Right lung (tissue), 2 donors: ENCODE measurements at regions not wholly inside any gene's neighbourhood (a gene's known extent, or its start where the extent isn't known, plus 50 kb on each side); places are given as distances from the start of the nearest gene placed in this dataset.
"Not testable (repeated sequence)": the region's sequence is repeated elsewhere in the genome, so short reads cannot be mapped to it uniquely, and the experiment has no call there.

ENCODE experiments used
- DNase-seq, 2 donors: peaks; one replicate each; pipeline ENCODE4 v3.0.0-alpha.2; 2013

- no peak for DNase-seq
Measured at GRCh38 chr7:54355842-54356241, 186.3 kb upstream of the VSTM2A start.

DNA sequence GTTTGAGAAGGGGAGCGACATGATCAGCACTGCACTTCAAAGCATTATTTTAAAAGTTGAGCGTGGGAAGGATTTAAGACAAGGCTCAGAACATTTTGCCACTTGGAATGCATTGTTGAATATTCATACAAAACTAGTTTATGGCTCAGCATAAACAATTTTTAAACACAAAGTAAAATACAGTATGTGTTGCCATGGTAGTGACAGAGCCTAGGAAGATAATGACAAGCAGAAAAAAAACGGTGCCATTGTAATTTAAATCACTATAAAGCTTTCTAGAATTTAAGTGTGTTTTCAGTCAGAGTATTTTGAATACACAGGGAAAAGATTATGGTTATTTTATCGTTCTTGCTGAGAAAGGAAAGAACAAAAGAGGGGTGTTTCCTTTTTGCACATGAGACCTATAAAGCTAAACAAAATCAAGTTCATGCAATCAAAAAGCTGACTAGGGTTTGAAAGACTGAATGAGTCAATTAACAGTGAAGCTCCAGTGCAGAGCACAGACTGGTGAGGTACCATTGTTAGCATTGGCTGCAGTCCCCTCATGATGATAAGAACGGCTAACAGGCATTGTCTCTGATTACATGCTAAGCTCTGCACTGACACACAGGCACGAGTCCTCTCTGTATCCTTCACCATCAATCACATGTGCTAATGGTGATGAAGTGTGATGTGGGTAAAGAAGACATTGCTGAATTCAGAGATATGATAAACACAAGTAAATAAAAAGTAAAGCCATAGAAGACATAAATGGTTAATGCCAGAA, 181.9 kb upstream of the VSTM2A start:
- no peak for DNase-seq

GRCh38 chr7:54390565-54390964, 151.6 kb upstream of the VSTM2A start:
- no peak for DNase-seq

- DNase-seq: no peak
Measured at GRCh38 chr7:54392935-54393334, 149.2 kb upstream of the VSTM2A start.

GRCh38 chr7:54394834-54395233, 147.3 kb upstream of the VSTM2A start:
- no peak for DNase-seq

DNA sequence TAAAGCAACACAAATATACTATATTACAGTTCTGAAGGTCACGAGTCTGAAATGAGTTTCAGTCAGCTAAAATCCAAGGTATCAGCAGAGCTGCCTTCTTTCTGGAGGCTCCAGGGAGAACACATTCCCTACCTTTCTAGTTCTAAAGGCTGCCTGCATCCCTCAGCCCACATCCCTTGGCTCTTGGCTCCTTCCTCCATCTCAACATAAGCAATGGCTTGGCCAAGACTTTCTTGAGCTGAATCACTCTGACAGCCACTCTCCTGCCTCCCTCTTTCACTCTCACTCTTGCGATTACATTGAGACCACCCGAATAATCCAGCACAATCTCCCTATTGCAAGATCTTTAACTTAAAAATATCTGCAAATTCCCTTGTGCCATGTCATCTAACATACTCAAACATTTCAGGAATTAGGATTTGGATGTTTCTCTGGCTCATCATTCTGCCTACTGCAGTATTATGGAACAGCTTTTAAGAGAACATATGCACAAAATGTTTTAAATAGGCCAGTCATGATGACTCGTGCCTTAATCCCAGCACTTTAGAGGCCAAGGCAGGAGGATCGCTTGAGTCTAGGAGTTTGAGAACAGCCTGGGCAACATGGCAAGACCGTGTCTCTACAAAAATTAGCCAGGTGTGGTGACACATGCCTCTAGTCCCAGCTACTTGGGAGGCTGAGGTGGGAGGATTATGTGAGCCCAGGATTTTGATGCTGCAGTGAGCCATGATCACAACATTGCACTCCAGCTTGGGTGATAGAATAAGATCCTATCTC, 144.2 kb upstream of the VSTM2A start:
- no peak for DNase-seq

DNA sequence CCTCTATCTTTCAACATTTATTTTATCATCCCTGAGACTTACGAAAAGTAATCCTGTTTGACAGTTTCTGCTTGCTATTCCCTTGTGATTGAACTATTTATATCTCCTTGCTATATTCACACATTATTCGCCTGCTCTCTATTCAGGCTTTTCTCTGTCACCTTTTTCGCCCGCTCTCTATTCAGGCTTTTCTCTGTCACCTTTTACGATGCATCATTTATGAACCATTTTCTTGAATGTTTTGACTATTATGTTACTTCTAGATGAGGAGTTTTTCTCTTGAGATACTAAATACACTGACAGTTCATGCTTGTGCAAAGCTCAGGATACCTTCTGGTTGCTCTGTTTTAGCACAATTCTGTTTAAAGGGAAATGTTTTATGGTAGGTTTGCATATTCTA, 143.3 kb upstream of the VSTM2A start:
- no peak for DNase-seq

DNA sequence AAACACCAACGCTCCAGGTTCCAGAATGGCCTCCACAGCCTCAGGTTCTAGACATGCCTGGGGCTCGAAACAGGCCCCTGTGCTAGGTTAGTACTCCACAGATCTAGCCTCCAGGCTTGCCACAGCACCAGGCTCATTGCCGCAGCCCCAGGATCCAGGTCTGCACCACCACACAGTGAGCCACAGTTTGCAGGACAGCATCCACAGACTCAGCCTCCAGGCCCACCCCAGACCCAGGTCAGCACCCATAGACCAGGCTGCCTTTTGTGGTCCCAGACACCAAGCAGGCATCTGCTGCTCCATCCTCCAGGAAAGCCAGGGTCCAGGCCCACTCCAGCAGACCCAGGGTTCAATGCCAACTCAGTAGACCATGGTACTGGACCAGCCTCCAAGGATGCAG, 132.3 kb upstream of the VSTM2A start:
- no peak for DNase-seq

GRCh38 chr7:54416678-54417077, 125.5 kb upstream of the VSTM2A start:
- DNase-seq: no peak

- no peak for DNase-seq
Measured at GRCh38 chr7:54419209-54419608, 123.0 kb upstream of the VSTM2A start.

DNA sequence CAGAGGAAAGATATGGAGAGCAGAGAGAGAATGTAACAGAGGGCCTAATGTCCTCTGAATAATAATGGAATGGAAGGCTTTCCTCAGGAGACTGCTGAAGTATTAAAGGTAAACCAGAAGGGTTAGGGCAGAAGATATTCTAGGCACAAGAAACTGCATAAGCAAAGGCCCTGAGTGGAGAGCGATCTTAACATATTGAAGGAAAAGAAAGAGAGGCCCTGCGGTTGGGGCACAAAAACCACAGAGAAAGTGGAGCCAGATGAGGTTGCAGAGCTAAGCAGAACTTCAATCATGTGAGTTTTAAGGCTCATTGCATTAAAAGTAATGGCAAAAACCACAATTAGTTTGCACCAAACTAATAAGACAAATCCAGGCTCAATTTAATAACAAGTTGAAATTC, 115.8 kb upstream of the VSTM2A start:
- no peak for DNase-seq

GRCh38 chr7:54429111-54429510, 113.1 kb upstream of the VSTM2A start:
- no peak for DNase-seq

- DNase-seq: no peak
Measured at GRCh38 chr7:54439391-54439790, 102.8 kb upstream of the VSTM2A start.

- DNase-seq: not testable (repeated sequence)
Measured at GRCh38 chr7:54444046-54444686, 98.0 kb upstream of the VSTM2A start.

GRCh38 chr7:54453168-54453567, 89.0 kb upstream of the VSTM2A start:
- DNase-seq: not testable (repeated sequence)

GRCh38 chr7:54454700-54455099, 87.5 kb upstream of the VSTM2A start:
- not testable (repeated sequence) for DNase-seq

DNA sequence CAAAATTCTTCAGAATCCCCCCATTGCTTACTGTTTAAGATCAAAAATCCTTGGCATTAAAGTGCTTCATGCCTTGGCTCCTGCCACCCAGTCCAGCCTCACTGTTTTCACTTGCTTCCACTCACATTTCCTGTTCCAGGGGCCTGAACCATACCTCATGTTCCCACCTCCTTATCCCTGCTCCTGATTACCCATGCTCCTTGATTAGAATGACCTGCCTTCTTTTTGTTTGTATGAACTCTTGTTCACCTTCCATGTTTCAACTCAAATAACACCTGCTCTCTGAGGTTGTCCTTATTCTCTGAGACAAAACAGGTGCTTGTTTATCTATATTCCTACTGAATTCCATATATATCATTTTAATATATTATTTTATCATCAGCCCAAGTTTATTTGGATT, 77.1 kb upstream of the VSTM2A start:
- no peak for DNase-seq

DNA sequence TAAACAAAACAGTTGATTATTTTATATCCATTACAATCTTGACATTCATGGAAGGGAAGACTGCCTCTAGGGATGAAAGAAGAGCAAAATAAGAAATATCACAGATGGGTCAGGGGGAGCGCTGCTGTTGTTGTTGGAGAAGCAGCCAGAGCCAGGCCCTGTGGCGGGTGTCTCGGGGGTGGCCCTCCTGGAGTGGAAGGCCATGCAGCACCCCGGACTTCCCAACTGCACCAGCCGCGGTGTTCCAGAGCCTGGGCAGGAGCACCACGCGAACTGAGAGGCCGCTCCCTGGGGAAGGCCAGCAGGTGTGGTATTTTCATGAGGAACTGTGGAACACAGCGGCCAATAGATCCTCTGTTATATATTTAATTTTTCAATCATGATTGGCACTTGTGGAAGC, 72.4 kb upstream of the VSTM2A start:
- no peak for DNase-seq

DNA sequence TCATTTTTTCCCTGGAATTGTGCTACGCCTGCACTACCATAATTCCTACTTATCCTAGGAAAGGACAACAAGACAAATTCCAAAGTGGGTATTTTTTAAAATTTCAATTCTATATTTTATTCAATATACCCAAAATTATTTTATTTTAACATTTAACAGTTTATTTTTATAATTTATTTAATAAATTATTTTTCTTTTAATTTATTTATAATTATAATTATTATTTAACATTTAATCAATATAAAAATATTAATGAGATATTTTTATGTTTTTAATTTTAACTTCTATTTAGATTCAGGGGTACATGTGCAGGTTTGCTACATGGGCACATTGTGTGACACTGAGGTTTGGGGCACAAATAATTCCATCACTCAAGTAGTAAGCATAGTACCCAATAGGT, 65.6 kb upstream of the VSTM2A start:
- no peak for DNase-seq

- no peak for DNase-seq
Measured at GRCh38 chr7:54477083-54477482, 65.1 kb upstream of the VSTM2A start.

DNA sequence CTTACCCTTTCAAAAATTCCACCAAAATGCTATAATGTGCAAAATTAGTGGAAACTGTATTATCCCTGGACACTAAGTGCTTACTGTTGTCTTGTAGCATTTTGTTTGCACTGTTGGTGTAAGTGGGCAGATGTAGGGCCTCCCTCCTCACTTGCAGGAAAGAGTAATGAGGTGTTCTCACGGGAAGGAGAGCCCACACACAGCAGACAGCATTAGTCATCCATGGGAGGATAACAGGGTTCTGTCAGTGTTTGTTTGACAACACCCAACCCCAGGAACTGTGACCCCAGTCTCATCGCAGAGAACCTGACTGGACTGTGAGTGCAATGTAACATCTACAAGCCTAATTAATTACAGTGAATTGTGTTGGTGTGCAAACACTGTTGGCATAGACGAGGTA, 58.7 kb upstream of the VSTM2A start:
- DNase-seq: no peak

DNA sequence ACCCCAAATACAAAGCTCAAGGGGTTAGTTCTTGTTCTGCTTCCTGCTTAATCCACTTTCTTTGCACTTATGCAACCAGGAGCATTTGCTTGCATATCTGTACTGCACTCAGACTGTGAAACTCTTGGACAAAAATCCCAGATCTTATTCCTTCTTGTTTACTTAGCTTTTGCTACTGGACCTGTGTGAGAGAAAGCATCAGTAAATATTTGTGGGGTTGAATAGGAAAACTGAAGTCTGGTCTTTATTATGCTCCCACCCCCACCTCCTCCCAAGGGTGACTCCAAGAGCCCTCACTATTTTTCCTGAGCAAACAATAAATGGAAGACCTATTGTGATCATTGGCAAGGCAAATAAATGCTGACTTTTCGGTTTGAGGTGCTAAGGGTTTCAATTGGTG, 57.1 kb upstream of the VSTM2A start:
- no peak for DNase-seq
